Right lobe of liver (tissue), 4 donors: ENCODE measurements at regions not wholly inside any gene's neighbourhood (a gene's known extent, or its start where the extent isn't known, plus 50 kb on each side); places are given as distances from the start of the nearest gene placed in this dataset.

ENCODE experiments used
- CTCF ChIP-seq, 4 donors: fragments of 200-600 bp in 3 of 4; fragments of 450-650 bp in 1 of 4; IDR thresholded peaks; one replicate each; pipeline versions ENCODE4 v1.5.1 to v1.8.0; 2016 to 2022; ENCODE audit warnings: antibody characterized with exemption in 4 of 4, mild to moderate bottlenecking in 2 of 4
- POLR2A ChIP-seq: fragments of 450-650 bp; IDR thresholded peaks from one replicate; pipeline ENCODE4 v1.6.1; 2017; ENCODE audit warnings: antibody characterized with exemption, mild to moderate bottlenecking
- donor health status: DM: no; HTN: no; CAD: no.
- donor health status: DM: no; HTN: no; CAD: no.
- donor health status: DM: no; HTN: yes; CAD: no.

- peak; percentile 50 to 83 (median 78) for TF ChIP-seq CTCF (IDR thresholded peaks at IDR 0.05)
- no peak for TF ChIP-seq POLR2A
Observed at GRCh38 chr11:36744375-36745168, 146.5 kb upstream of the RAG2 start.
